ENCODE measurements at regions not wholly inside any gene's neighbourhood (a gene's known extent, or its start where the extent isn't known, plus 50 kb on each side); places are given as distances from the start of the nearest gene placed in this dataset.
"Not testable (repeated sequence)": the region's sequence is repeated elsewhere in the genome, so short reads cannot be mapped to it uniquely, and the experiment has no call there.

DNA sequence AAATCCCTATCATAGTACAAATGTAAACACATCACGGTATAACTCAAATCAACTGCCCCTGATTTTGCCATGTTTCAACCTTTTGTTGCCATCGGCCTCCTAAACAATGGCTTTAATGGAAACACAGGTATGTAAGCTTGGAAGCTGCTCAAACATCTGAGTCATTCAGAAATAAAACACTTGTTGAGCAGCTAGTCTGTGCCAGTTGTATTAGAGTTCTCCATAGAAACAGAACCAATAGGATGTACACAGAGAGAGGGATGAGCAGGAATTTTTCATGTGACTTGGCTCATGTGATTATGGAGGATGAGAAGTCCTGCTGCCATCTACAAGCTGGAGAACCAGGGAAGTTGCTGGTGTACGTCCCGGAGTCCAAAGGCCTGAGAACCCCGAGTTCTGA lies 186.1 kb downstream of the LMLN start:
- DNase-seq; intact Hi-C loops (cut with DNase I): not testable (repeated sequence)

DNA sequence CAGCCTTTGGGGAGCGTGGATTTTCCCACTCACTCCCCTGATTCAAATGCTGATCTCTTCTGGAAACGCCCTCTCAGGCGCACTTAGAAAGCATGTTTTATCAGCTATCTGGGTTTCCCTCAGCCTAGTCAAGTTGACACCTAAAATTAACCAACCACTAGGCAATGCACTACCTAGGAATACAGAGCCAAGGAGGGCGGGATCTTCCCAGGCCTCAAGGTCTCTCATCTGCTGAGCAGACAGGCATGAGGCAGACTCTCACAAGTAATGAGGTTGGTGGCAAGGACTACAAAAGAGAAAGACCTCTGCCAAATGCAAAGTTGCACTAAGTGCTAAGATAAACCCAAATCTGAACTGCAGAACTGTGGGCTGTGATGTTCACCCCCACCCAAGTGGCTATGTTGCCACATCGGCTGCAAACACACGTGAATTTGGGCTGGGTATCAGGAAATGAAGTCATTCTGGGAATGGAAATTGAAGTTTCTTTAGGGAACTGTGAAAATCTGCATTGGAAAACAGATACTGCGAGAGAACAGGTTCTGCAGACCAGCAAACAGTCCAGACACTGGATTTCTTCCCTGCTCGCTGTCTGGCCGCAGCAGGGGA lies 186.6 kb downstream of the LMLN start:
- DNase-seq = not testable (repeated sequence)

DNA sequence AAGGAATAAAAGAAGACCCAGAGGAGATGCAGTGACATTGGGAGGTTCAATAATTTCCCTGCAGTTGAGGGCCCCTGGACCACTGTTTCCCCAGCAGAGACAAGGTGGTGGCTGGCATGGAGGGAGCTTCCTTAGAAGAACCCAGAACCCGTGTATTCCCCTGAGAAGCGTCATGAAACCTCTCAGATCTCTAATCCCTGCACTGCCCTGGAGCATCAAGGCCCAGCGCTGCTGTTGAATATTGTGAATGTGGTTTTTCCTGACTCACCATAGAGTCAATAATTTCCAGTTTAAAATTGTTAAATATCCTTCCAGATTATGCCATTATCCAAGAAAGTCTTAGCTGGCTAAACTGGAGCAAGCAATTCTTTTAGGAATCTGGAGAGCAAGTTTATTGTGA lies 187.2 kb downstream of the LMLN start:
- DNase-seq; intact Hi-C loops (cut with DNase I): not testable (repeated sequence)

More for the DNA sequence above, 186.6 kb downstream of the LMLN start:
- intact Hi-C loops (cut with DNase I) = not testable (repeated sequence)

DNA sequence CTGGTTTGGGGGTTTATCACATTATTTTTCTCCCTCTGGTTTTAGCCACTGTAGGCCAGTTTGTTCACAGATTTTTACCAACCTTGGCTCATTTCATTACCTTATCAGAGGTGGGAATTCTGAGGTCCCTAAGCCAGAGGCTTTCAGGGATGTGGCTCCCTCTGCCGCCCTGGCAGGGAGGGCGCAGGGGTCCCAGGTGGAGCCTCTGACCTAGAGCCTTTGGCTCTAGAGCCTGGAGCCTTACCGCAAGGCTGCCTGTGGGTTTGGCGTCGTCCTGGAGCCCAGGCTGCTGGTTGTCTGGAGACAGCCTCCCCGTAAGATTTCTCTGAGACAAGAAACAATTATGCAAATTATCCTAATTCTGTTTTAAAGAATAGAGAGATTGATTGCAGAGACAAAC lies 188.0 kb downstream of the LMLN start:
- DNase-seq; intact Hi-C loops (cut with DNase I): not testable (repeated sequence)

DNA sequence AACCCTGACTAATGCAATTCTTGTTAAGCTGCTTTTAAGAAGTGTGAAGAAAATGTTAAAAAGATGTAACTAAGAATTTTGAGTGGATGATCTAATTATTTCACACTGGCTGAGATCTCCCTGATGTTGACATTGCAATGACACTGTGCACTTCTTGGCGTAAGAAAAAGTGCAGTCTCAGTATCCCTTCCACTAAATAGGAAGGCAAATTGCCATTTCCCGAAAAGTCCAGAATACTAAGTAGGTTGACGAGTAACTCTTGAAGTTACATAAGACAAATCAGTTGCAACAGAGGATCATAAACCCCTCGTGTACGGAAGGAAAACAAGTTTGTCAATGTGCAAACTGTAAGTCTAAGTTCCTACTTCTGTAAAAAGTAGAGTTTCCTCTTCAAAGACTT lies 189.9 kb downstream of the LMLN start:
- intact Hi-C loops (cut with DNase I) = not testable (repeated sequence)
- DNase-seq = peak in 2 of 42 donors; percentile 22

DNA sequence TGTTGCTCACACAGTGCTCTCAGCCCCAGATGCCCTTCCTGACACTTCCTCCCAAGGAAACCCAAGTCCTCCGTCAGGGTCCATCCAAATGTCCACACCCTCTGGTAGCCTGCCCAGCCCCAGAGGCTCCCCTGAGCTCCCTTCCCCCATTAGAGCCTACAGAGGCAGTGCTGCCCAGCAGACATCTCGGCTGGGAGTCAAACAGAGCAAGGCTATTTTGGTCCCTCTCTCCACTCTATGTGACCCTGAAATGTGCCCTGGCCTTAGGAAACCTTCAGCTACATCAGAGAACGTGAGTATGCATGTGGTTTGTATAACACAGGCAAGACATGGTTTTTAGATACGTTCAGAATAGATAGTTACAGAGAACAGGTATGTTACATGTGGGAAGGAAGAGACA lies 191.8 kb downstream of the LMLN start:
- intact Hi-C loops (cut with DNase I); DNase-seq: not testable (repeated sequence)

DNA sequence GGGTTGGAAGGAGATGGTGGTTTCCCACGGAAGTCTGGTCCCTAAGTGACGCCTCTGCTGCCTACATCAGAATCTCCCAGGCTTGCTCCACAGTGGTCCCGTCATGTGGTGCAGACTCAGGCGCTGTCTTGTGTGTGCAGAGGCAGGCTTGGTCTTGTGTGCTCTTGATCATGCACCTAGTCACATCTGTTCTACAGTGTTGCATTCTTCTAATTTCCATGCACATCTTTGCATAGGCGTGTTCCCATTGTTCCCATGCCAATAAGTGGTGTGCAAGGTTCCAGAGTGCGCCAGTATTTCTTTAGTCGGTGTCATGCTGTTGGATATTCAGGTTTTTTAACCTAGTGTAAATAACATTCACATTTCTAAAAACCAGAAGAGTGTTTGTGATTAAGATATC lies 195.8 kb downstream of the LMLN start:
- DNase-seq; intact Hi-C loops (cut with DNase I): not testable (repeated sequence)

DNA sequence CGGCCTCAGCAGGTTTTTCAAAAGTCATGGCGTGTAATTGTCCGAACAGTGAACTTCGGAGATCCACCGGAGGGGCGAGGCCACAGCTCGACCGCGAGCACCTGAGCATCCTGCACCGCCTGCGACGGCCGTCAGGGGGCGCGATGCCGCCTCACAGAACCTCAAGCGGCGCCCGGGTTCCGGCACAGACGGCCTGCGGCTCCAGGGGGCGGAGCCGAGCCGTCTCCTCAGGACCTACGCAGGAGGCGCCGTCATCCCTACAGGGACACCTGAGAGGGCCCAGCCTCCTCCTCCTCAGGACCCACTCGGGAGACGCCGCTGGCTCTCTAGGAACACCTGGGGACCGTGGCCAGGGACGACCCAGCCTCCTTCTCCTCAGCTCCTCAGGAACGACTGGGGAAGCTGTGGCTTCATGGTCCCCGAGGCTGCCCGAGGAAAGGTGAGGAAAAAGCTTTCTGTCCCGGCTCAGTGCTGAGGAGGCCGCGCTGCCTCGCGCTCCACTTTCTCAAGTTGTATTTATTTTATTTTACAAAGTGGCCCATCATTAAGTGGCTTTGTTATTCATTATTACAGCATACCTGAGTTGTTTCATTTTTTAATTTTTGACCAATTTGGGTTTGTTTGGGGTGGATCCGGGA lies 197.3 kb downstream of the LMLN start:
- DNase-seq; intact Hi-C loops (cut with DNase I): not testable (repeated sequence)

DNA sequence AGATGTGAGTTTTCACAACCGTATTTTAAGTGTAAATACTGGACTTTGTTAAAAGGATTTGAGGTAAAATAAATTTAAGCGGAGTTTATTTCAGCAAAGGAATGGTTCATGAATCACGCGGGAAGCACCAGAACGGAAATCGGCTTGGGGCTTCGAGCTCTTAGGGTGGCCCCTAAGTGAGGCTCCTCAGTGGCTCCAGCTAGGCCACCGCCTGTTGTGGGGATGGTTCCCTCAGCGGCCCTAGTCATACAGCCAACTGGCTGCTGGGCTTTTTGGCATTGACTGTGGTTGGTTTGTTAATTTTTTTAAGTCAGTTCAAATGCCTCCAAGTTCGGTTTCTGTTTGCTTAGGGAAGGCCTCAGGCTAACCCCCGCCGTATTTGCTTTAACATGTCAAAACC lies 198.0 kb downstream of the LMLN start:
- intact Hi-C loops (cut with DNase I) = not testable (repeated sequence)

DNA sequence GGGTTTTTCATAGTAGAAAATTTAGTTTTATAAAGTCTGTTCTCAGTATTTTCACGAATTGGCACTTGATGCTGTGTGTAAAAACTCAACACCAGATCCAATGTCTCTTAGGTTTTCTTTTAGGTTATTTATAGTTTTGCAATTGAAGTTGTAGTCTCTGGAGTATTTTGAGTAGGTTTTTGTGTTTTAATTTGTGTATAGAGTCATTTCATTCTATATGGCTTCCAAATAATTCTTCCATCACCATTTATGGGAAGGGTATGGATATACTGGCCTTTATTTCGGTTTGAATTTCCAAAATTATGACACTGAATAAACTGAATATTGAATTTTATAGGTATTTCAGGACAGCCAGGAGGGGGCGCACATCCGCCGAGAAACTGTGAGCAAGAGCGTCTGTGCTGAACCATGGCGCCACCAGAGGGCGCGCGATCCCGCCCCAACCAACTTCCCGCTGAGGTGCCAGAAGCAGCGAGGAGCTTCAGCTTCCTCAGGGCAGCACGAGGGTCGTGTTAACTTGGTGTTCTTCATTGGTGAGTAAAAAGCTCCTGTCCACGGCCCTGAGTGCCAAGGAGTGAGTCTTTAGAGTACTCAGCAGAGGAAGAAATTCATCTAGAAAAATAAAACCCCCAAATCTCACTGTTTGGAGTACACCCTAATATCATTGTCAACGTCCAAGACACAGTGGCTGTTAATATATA lies 207.5 kb downstream of the LMLN start:
- peak; percentile 12 to 87 (median 68) for DNase-seq
- intact Hi-C loops (cut with DNase I) = not testable (repeated sequence)

More for the DNA sequence above, 198.0 kb downstream of the LMLN start:
- DNase-seq = not testable (repeated sequence)

DNA sequence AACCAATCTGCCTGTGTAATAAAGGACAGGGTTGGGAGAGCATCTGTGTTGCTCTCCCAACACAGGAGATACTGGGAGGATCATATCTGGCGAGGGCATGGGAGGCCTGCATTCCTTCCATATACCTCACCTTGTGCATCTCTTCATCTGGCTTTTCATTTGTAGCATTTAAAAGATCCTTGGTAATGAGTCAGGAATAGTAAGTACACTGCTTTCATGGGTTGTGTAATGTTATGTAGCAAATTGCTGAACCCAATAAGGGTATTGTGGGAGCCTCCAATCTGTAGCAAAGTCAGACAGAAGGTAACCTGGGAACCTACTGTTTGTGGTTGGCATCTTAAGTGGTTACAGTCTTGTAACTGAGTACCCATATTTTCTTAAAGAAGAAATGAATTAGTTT lies 210.8 kb downstream of the LMLN start:
- DNase-seq; intact Hi-C loops (cut with DNase I): not testable (repeated sequence)

DNA sequence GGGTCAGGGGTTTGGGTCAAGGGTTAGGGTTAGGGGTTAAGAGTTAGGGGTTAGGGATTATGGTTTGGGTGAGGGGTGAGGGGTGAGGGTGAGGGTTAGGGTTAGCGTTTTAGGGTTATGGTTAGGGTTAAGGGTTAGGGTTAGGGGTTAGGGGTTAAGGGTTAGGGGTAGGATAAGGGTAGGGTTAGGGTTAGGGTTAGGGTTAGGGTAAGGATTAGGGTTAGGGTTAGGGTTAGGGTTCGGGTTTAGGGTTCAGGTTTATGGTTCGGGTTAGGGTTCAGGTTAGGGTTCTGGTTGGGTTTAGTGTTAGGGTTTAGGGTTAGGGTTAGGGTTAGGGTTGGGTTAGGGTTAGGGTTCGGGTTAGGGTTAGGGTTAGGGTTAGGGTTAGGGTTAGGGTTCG lies 213.1 kb downstream of the LMLN start:
- intact Hi-C loops (cut with DNase I); DNase-seq: not testable (repeated sequence)

DNA sequence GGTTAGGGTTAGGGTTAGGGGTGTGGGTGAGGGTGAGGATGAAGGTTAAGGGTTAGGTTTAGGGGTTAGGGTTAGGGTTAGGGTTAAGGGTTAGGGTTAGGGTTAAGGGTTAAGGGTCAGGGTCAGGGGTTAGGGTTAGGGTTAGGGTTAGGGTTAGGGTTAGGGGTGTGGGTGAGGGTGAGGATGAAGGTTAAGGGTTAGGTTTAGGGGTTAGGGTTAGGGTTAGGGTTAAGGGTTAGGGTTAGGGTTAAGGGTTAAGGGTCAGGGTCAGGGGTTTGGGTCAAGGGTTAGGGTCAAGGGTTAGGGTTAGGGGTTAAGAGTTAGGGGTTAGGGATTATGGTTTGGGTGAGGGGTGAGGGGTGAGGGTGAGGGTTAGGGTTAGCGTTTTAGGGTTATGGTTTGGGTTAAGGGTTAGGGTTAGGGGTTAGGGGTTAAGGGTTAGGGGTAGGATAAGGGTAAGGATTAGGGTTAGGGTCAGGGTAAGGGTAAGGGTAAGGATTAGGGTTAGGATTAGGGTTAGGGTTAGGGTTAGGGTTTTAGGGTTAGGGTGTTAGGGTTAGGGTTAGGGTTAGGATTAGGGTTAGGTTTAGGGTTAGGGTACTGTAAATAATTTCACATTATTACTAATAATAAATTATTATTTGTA lies 214.0 kb downstream of the LMLN start:
- intact Hi-C loops (cut with DNase I); DNase-seq: not testable (repeated sequence)

Data from head of caudate nucleus (tissue), 42 donors.